NCI-H2029 (cell line): ENCODE measurements at regions not wholly inside any gene's neighbourhood (a gene's known extent, or its start where the extent isn't known, plus 50 kb on each side); places are given as distances from the start of the nearest gene placed in this dataset.
A peak's percentile ranks its signal among the peaks of the same experiment; 100 is the strongest.

Experiments
- DNase-seq: peaks from one replicate; lab custom pipeline; 2025; lab: John Stamatoyannopoulos, UW

GRCh38 chr13:90535421-90535820 lies 812.1 kb upstream of the MIR17HG start:
- no peak for DNase-seq

DNA sequence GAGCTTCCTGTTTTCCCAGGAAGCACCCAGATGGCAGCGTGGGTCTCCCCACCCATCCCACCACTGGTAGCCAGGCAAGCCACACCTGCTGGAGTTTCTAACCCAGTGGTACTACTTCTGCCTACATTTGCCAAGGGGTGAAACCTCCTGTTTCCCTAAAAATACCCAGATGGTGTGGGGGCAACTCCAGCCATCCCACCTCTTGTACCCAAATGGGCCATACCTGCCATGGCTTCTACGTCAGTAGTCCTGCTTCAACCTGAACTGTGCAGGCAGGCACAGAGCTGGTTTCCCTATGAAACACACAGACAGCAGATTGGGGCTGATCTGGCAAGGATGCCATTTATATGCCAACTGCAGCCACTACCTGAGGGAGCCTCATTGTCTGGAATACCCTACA lies 809.4 kb upstream of the MIR17HG start:
- DNase-seq, result no peak

DNA sequence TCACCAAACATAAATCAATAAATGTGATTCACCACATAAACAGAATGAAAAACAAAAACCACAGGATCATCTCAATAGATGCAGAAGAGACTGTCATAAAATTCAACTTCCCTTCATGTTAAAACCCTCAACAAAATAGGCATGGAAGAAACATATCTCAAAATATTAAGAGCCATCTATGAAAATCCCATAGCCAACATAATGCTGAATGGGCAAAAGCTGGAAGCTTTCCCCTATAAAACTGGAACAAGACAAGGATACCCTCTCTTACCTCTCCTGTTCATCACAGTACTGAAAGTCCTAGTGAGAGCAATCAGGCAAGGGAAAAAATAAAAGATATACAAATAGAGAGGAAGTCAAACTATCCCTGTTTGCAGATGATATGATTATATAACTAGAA lies 806.1 kb upstream of the MIR17HG start:
- no peak for DNase-seq

- no peak for DNase-seq
These were observed 804.5 kb upstream of the MIR17HG start for GRCh38 chr13:90542959-90543505.

GRCh38 chr13:90545070-90545840 lies 802.2 kb upstream of the MIR17HG start:
- DNase-seq, result peak; percentile 47

DNA sequence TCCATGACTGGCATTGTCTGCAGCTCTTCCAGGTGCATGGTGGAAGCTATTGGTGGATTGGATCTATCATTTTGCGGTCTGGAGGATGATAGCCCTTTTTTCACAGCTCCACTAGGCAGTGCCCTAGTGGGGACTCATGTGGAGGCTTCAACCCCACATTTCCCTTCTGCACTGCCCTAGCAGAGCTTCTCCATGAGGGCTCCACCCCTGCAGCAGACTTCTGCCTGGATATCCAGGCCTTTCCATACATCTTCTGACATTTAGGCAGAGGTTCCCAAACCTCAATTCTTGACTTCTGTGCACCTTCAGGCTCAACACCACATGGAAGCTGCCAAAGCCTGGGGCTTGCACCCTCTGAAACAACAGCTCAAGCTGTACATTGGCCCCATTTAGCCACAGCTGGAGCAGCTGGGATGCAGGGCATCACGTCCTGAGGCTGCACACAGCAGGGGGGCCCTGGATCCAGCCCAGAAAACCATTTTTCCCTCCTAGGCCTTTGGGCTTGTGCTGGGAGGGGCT lies 800.2 kb upstream of the MIR17HG start:
- DNase-seq, result no peak

GRCh38 chr13:90551253-90551652 lies 796.2 kb upstream of the MIR17HG start:
- no peak for DNase-seq

DNA sequence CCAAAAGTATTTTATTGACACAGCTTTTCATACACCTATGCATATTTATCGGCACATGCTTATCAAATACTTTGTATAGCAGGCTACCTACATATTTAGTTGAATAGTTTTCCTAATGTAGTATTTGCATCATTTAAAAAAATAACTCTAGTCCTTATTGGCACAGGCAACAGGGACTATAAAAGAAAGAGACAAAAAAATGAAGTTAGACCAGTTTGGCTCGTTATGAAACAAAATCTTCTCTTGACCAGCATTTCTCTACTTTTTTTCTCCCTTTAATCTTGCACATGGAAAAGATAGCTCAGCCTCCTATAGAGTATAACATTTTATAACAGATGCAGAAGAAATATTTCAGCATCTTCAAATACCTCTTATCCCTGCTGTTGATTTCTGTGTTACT lies 794.8 kb upstream of the MIR17HG start:
- DNase-seq, result no peak

DNA sequence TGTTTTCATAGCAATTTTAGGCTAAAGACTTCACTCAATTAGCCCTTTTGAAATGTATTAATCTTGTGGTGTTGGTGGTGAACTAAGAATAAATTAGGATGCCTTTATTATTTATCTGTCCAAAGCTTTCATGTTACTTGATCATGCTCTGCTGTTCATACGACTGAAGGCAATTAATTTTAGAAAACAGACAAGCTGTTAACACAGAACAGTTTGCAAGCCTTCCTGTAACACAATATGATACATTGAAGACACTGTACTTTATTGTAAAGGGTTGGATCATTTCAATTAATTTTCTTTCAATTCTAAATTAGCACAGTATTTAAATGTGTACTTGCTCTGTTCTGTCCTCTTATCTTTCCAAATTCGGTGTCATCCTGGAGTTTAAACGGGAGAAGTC lies 794.3 kb upstream of the MIR17HG start:
- DNase-seq, result no peak

DNA sequence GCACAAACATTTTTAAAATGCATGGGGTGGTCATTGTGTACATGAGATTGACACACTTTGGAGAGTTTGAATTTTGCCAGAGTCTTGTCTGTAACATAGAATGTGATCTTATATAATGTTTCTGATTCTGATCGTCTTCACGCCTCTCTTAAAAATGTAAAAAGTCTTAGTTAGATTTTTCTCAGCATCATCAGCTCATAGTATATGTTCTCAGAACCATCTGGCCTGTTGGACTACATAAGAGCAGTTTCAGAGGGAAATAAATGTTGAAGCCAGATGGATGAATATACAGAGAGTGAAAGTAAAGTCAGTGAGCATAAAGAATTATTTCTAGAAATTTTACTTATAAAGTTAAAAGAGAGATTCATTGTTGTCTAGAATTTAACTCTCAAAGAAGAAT lies 789.9 kb upstream of the MIR17HG start:
- DNase-seq, result no peak

DNA sequence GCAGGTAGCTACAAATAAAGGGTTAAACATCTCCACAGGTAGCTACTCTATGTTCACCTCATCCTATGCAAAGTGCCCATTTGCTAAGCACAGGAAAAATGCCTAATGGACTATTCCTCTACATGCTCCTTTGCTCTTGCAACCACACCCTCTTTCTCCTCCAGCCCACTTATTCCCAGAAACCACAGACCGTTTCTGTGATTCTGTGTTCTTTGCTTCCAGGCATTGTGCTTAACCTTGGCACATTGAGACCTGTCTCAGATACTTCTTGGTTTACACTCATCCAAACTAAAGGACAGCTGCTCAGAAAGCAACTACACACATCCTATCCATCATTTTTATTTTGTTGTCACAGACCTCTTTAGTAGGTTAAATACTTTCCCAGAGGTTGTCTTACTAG lies 785.0 kb upstream of the MIR17HG start:
- DNase-seq, result no peak

DNA sequence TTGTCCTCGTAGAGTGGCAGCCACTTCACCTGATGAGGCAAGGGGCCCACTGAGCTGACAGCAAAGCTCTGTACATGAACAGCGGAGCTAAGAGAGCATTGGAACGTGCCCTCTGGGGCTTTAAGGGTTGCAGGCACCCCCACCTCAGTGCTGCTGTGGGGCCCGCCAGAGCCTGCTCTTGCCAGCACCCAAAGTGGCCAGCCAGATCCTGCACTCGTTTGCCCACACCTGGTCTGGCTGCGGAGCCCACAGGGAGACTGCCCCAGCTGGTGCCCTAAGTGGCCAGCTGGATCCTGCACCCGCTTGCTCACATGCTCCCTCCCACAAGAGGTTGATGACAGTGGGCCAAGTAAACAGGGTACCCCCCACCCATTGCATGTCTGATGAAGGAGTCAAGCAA lies 783.4 kb upstream of the MIR17HG start:
- DNase-seq, result no peak

GRCh38 chr13:90564566-90564965 lies 782.9 kb upstream of the MIR17HG start:
- no peak for DNase-seq

- DNase-seq, result no peak
These were observed 781.3 kb upstream of the MIR17HG start for GRCh38 chr13:90565985-90566713.

DNA sequence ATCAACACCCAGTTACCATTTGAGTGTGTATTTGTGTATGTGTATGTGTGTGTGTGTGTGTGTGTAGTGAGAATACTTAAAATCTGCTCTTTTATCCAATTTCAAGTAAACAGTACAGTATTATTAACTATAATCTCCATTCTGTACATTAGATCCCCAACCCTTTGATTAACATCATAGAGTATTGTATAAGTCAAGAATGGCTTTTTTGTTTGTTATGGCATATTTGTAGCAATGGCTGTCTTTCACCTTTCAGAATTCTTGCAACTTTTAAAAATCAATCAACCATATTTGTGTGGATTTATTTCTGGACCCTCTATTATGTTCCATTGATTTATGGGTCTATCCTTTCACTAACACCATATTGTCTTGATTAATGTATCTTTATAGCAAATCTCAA lies 779.3 kb upstream of the MIR17HG start:
- DNase-seq, result no peak

DNA sequence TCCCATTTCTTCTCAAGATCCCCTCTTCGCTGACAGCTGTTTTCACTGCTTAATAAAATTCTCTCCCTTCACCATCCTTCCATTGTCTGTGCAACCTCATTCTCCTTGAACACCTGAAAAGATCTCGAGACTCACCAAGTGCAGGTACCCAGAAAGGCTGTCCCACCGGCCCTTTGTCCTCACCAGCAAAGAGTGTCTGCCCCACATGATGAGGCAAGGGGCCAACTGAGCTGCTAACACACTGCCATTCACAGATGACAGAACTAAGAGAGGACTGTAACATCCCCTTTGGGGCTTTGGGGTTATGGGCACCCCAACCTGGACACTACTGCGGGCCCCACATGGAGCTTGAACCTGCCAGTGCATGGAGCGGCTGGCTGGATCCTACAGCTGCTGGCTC lies 771.4 kb upstream of the MIR17HG start:
- no peak for DNase-seq

DNA sequence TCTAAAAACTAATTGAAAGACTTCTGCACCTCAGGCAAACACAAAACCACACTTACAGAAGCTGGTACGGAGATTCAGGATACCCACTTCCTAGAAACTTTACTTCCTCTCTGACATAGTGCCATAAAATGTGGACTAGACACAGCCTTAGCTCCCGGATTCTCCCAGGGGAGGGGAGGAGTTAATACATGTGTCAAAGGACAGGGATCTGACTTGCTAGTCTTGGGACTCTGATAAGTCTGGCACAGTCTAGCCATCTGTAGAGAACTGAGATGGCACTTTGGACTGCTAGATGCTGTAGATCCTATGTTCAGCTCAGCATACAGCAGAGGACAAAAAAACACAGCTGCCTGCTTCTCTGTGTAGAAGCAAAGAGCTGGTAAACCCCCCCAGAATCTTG lies 769.8 kb upstream of the MIR17HG start:
- no peak for DNase-seq

- DNase-seq, result no peak
These were observed 762.1 kb upstream of the MIR17HG start for GRCh38 chr13:90585392-90585791.

- no peak for DNase-seq
These were observed 756.1 kb upstream of the MIR17HG start for GRCh38 chr13:90591260-90591926.

- DNase-seq, result no peak
These were observed 755.6 kb upstream of the MIR17HG start for GRCh38 chr13:90591927-90592268.

GRCh38 chr13:90592943-90593342 lies 754.5 kb upstream of the MIR17HG start:
- no peak for DNase-seq

- no peak for DNase-seq
These were observed 752.8 kb upstream of the MIR17HG start for GRCh38 chr13:90594681-90595080.

DNA sequence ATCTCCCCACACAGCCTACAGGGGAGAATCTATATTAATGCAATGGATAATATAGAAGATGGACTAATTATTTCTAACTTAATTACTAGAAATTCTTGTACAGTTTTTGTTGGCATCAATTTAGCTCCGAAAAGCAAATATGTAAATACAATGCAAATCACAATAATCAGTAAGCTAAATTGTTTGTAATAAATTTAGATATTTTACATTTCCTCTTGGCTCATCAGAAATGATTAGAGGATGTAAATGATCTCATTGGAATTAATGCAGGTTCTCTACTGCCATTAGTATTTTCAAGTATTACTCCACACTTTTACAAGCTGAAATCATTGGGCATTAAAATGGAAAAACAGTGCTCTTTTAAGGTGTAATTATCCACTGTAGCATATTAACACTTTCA lies 741.8 kb upstream of the MIR17HG start:
- no peak for DNase-seq
